ENCODE measurements at regions not wholly inside any gene's neighbourhood (a gene's known extent, or its start where the extent isn't known, plus 50 kb on each side); places are given as distances from the start of the nearest gene placed in this dataset.
A peak's percentile ranks its signal among the peaks of the same experiment; 100 is the strongest.

DNA sequence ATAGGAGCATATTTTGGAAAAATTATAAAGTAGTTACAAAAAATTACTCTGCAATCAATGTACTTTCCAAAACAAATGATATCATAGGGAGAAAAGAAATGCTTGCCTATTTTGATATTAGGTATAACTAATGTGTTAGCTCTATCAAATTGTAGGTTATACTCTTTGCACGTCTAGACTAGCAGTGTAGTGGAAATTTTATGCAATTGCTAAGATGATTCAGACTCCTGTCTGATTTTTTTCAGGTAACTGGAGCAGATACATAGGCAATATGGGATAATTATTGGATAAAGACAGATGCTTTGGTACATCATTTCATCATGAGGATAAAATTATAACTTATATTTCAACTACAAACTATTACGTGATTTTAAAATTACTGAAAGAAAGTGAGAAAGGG lies 918.3 kb downstream of the EPHA4 start:
- H3K9me3 ChIP-seq (ENCODE audit: control insufficient read depth, low read length) = no peaks in the 10 kb centered on the region
- intact Hi-C loops (cut with DNase I) = no loop called here
- no peak overlapping the region for H3K4me3 ChIP-seq (ENCODE audit: low read length)
- no peaks in the 10 kb centered on the region for H3K27me3 ChIP-seq (ENCODE audit: control insufficient read depth, insufficient read depth)
- peaks cover 3% of the 10 kb centered on the region for H3K4me1 ChIP-seq (ENCODE audit: control insufficient read depth, insufficient read depth, low read length)
- ATAC-seq = no peak
- DNase-seq = no peak
- H3K27ac ChIP-seq (ENCODE audit: low read length) = no peak overlapping the region
- WGBS = 85% methylated on average over 2 of the region's 2 CpGs

DNA sequence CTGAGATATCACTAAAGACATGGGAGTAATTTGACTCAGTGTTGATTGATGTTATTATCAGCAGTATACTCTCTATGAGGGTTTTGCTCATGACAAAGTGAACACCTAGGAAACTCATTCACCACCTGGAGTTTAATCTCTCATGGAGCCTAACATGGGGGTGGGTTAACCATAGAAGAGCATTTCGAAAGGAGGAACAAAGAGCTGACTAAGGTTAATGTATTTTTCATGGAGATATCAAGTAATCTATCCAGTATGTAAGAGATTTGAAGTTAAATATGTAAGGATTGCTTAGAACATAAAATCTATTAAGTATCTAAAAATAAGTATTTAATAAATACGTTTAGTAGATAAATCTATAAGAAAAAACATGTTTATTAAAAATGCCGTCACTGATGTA lies 917.8 kb downstream of the EPHA4 start:
- Histone ChIP-seq H3K4me1 (ENCODE audit: control insufficient read depth, insufficient read depth, low read length) (peaks cover 3% of the 10 kb centered on the region), H3K27ac (ENCODE audit: low read length) (no peak overlapping the region), H3K9me3 (ENCODE audit: control insufficient read depth, low read length) (no peaks in the 10 kb centered on the region), H3K27me3 (ENCODE audit: control insufficient read depth, insufficient read depth) (no peaks in the 10 kb centered on the region), H3K4me3 (ENCODE audit: low read length) (no peak overlapping the region)
- ATAC-seq (no peak), DNase-seq (no peak)
- 89% methylated on average over 3 of the region's 3 CpGs for whole genome bisulfite sequencing
- intact Hi-C loops (cut with DNase I) = no loop called here

DNA sequence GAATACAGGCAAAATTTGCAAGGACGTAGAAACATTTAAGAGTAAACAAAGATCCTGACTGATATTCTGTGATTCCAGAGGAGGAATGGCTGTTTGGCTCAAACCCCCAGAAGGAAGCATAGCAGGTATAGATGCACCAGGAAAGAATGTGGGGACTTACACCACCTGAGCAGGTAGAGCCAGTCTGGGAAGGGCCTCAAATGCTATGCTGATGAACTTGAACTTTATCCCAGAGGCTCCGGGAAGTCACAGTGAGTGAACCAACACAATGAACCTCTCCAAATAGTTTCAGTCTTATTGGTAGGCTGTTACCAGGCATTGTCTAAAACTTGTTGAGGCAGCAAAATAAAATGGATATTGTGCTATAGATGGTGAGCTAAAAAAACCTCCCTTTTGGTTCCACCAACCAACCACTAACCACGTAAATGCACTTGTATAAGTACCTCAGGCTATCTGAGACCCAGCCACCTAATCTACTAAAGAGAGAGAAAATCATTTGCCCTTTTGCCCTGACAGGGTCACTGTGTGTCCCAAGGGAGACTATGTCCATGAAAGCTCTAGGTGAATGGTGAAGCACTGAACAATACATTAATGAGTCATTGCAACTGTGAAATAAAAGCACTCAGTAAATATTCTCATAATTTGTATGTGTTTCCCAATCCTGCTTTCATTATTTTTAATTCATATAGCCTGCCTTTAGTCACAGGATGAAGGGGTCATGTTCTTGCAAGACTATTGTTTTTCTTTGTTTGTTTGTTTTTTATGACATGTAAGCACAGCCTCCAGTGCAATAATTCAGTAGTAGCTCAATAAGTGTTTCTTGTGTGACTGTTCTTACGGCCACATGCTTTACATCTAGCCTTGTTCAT lies 911.6 kb downstream of the EPHA4 start:
- H3K4me1 ChIP-seq (ENCODE audit: control insufficient read depth, insufficient read depth, low read length) = no peaks in the 10 kb centered on the region

DNA sequence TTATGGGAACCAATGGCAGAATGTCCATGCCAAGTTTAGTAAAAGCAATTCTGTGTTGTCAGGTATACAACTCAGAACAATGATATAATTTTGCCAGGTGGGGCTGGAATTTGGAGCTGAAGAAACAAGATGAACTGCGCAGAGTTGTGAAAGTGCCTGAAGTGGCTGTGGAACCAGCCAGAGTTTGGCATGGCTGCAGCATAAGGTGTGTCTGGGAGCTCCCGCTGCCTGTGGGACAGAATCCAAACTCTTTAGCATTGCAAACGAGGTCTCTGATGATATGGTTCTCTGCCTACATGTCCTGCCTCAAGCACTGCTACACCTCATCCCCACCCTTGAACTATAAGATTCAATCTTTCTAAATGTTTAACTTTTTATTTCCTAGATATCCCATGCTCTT lies 909.7 kb downstream of the EPHA4 start:
- Histone ChIP-seq H3K27me3 (ENCODE audit: control insufficient read depth, insufficient read depth) (no peaks in the 10 kb centered on the region), H3K4me3 (ENCODE audit: low read length) (no peak overlapping the region), H3K9me3 (ENCODE audit: control insufficient read depth, low read length) (no peaks in the 10 kb centered on the region), H3K27ac (ENCODE audit: low read length) (no peak overlapping the region), H3K4me1 (ENCODE audit: control insufficient read depth, insufficient read depth, low read length) (no peaks in the 10 kb centered on the region)
- DNase-seq (no peak), ATAC-seq (no peak)
- intact Hi-C loops (cut with DNase I) = no loop called here
- 70% methylated on average over 3 of the region's 3 CpGs for WGBS

More for the DNA sequence above, 911.6 kb downstream of the EPHA4 start:
- ATAC-seq = no peak
- 83% methylated on average over 4 of the region's 4 CpGs for WGBS
- no peak for DNase-seq
- Histone ChIP-seq H3K27ac (ENCODE audit: low read length) (no peak overlapping the region), H3K27me3 (ENCODE audit: control insufficient read depth, insufficient read depth) (no peaks in the 10 kb centered on the region), H3K4me3 (ENCODE audit: low read length) (no peak overlapping the region), H3K9me3 (ENCODE audit: control insufficient read depth, low read length) (no peaks in the 10 kb centered on the region)
- intact Hi-C loops (cut with DNase I) = no loop called here

GRCh38 chr2:220663065-220663464 lies 909.0 kb downstream of the EPHA4 start:
- DNase-seq = no peak
- H3K27ac ChIP-seq (ENCODE audit: low read length) = no peak overlapping the region
- H3K4me3 ChIP-seq (ENCODE audit: low read length) = no peak overlapping the region
- H3K9me3 ChIP-seq (ENCODE audit: control insufficient read depth, low read length) = no peaks in the 10 kb centered on the region
- no peaks in the 10 kb centered on the region for H3K4me1 ChIP-seq (ENCODE audit: control insufficient read depth, insufficient read depth, low read length)
- no peak for ATAC-seq
- H3K27me3 ChIP-seq (ENCODE audit: control insufficient read depth, insufficient read depth) = no peaks in the 10 kb centered on the region
- intact Hi-C loops (cut with DNase I) = no loop called here

DNA sequence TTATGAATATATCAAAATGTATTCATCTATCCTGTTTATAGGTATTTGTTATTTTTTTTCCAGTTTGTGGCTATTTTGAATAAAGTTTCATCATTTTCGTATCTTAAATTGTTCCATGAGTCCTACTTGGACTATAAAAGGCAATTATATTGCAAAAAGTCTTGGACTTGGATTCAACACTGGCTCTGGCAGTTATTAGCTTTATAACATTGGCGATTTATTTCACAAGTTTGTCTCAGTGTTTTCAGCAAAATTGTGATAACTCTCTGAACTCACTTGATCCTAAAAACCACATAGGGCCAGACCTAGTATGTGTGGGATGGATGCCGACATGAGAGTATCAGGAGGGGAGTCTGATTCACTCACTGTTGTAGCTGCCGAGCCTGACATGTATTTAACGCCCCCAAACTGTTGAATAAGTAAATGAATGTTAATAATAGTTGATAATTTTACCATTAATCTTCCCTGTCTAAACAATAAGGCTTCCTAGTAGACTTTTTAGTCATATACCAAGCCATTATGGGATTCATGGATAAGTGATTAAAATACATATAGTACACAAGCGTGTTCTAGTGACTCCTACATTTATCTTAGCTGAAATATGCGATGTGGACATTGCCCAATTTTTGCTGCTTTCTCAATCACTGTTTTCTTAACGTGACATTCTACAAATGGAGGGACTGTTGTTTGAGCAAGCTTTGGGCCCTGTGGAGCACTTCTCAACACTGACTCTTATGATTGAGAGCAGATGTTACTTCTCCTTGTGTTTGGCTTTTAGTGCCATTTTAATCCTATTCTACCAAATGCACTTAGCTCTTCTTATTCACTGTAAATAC lies 907.6 kb downstream of the EPHA4 start:
- no peak overlapping the region for H3K27ac ChIP-seq (ENCODE audit: low read length)
- no peaks in the 10 kb centered on the region for H3K27me3 ChIP-seq (ENCODE audit: control insufficient read depth, insufficient read depth)
- WGBS = 56% methylated on average over 8 of the region's 8 CpGs
- DNase-seq (peak in 2 of 3 donors; percentile 30 to 47), ATAC-seq (peak; percentile 90 to 93)
- H3K4me3 ChIP-seq (ENCODE audit: low read length) = no peak overlapping the region
- no peaks in the 10 kb centered on the region for H3K9me3 ChIP-seq (ENCODE audit: control insufficient read depth, low read length)
- H3K4me1 ChIP-seq (ENCODE audit: control insufficient read depth, insufficient read depth, low read length) = no peaks in the 10 kb centered on the region
- intact Hi-C loops (cut with DNase I) = no loop called here

- Histone ChIP-seq H3K27me3 (ENCODE audit: control insufficient read depth, insufficient read depth) (no peaks in the 10 kb centered on the region), H3K27ac (ENCODE audit: low read length) (no peak overlapping the region), H3K4me3 (ENCODE audit: low read length) (no peak overlapping the region), H3K4me1 (ENCODE audit: control insufficient read depth, insufficient read depth, low read length) (no peaks in the 10 kb centered on the region), H3K9me3 (ENCODE audit: control insufficient read depth, low read length) (no peaks in the 10 kb centered on the region)
- ATAC-seq (peak; percentile 21 to 25), DNase-seq (no peak)
- 57% methylated on average over 3 of the region's 3 CpGs for WGBS
- intact Hi-C loops (cut with DNase I) = no loop called here
Observed at GRCh38 chr2:220665108-220665471, 907.0 kb downstream of the EPHA4 start.

DNA sequence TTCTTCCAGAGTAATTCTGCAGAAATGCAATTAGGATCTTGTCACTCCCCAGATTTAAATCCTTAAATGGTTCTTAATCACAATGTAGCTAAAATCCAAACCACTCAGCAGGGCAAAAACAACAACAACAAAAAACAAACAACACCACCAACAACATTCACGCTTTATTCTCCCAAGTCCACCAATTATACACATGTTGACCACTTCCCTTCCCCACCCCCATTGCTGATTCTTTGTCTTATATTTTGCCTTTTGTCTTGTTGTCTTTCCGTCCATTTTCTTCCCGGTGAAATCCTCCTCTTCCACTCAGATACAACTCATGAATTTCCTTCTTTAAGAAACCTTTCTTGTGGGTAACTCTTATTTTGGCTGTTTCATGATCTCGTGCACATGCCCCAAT lies 902.8 kb downstream of the EPHA4 start:
- H3K27ac ChIP-seq (ENCODE audit: low read length) = no peak overlapping the region
- H3K4me3 ChIP-seq (ENCODE audit: low read length) = no peak overlapping the region
- H3K9me3 ChIP-seq (ENCODE audit: control insufficient read depth, low read length) = no peaks in the 10 kb centered on the region
- H3K27me3 ChIP-seq (ENCODE audit: control insufficient read depth, insufficient read depth) = no peaks in the 10 kb centered on the region
- DNase-seq = no peak
- 84% methylated on average over 4 of the region's 4 CpGs for WGBS
- intact Hi-C loops (cut with DNase I) = no loop called here
- ATAC-seq = no peak
- H3K4me1 ChIP-seq (ENCODE audit: control insufficient read depth, insufficient read depth, low read length) = no peaks in the 10 kb centered on the region

DNA sequence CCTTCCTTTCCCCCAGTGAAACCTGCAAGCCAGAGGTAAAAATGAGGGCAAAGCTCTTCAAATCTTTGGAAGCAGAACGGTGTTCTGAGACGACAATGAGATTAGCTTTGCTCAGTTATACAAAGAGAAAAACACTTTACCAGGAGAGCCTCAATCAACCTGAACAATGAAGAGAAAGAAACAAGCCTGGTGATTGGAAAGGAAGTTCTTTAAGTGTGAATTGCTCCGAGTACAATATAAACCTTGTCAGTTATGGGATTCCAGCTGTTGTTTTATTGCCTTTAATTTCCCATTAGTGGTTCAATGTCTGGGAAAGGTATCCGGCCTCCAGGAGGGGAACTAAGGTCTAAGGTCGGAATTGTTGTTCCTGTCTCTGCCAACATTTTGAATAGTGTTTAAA lies 901.6 kb downstream of the EPHA4 start:
- no peak for DNase-seq
- H3K27me3 ChIP-seq (ENCODE audit: control insufficient read depth, insufficient read depth) = no peaks in the 10 kb centered on the region
- no peak overlapping the region for H3K27ac ChIP-seq (ENCODE audit: low read length)
- 56% methylated on average over 5 of the region's 5 CpGs for WGBS
- no peaks in the 10 kb centered on the region for H3K4me1 ChIP-seq (ENCODE audit: control insufficient read depth, insufficient read depth, low read length)
- intact Hi-C loops (cut with DNase I) = no loop called here
- ATAC-seq = no peak
- H3K9me3 ChIP-seq (ENCODE audit: control insufficient read depth, low read length) = no peaks in the 10 kb centered on the region
- no peak overlapping the region for H3K4me3 ChIP-seq (ENCODE audit: low read length)

- intact Hi-C loops (cut with DNase I) = no loop called here
- ATAC-seq (no peak), DNase-seq (no peak)
- Histone ChIP-seq H3K9me3 (ENCODE audit: control insufficient read depth, low read length) (no peaks in the 10 kb centered on the region), H3K27me3 (ENCODE audit: control insufficient read depth, insufficient read depth) (no peaks in the 10 kb centered on the region), H3K4me1 (ENCODE audit: control insufficient read depth, insufficient read depth, low read length) (no peaks in the 10 kb centered on the region), H3K4me3 (ENCODE audit: low read length) (no peak overlapping the region), H3K27ac (ENCODE audit: low read length) (no peak overlapping the region)
- 90% methylated on average over 7 of the region's 7 CpGs for WGBS
Observed at GRCh38 chr2:220673151-220673874, 898.8 kb downstream of the EPHA4 start.

GRCh38 chr2:220674033-220674432 lies 898.1 kb downstream of the EPHA4 start:
- WGBS = 91% methylated on average over 3 of the region's 3 CpGs
- Histone ChIP-seq H3K4me3 (ENCODE audit: low read length) (no peak overlapping the region), H3K9me3 (ENCODE audit: control insufficient read depth, low read length) (no peaks in the 10 kb centered on the region), H3K27ac (ENCODE audit: low read length) (no peak overlapping the region), H3K27me3 (ENCODE audit: control insufficient read depth, insufficient read depth) (no peaks in the 10 kb centered on the region), H3K4me1 (ENCODE audit: control insufficient read depth, insufficient read depth, low read length) (no peaks in the 10 kb centered on the region)
- no peak for ATAC-seq
- intact Hi-C loops (cut with DNase I) = no loop called here
- no peak for DNase-seq
